Esophagus muscularis mucosa (tissue), 4 donors: ENCODE measurements at regions not wholly inside any gene's neighbourhood (a gene's known extent, or its start where the extent isn't known, plus 50 kb on each side); places are given as distances from the start of the nearest gene placed in this dataset.

Experiments used
- DNase-seq: peaks from one replicate; pipeline ENCODE4 v3.0.0-alpha.2; 2017; ENCODE audit errors: extremely low spot score
- H3K27ac ChIP-seq, 4 donors: fragments of 200-600 bp; sonication (generic); replicated peaks in 1 of 4; 1 replicate in 3 of 4; 2 replicates in 1 of 4; pipeline ENCODE4 v1.5.1; 2016 to 2019; ENCODE audit warnings: mild to moderate bottlenecking in 1 of 4
- H3K27me3 ChIP-seq, 4 donors: fragments of 200-600 bp; sonication (generic); one replicate each; pipeline versions ENCODE4 v1.5.1 to v1.6.0; 2016 to 2019
- H3K36me3 ChIP-seq, 4 donors: fragments of 200-600 bp; sonication (generic); one replicate each; pipeline ENCODE4 v1.5.1; 2016 to 2019
- H3K4me1 ChIP-seq, 4 donors: fragments of 200-600 bp; sonication (generic); one replicate each; pipeline ENCODE4 v1.5.1; 2016 to 2019
- H3K4me3 ChIP-seq, 4 donors: fragments of 200-600 bp; sonication (generic); 1 replicate in 2 of 4; 2 replicates in 2 of 4; pipeline ENCODE4 v1.5.1; 2016 to 2019; ENCODE audit warnings: mild to moderate bottlenecking in 4 of 4, moderate library complexity in 1 of 4
- H3K9me3 ChIP-seq, 4 donors: fragments of 200-600 bp; sonication (generic); 1 replicate in 3 of 4; 2 replicates in 1 of 4; pipeline ENCODE4 v1.5.1; 2016 to 2019
- EP300 ChIP-seq: sonication (generic); formaldehyde crosslinking; IDR thresholded peaks from one replicate; pipeline ENCODE4 v1.6.1; 2017; ENCODE audit warnings: antibody characterized with exemption
- POLR2A ChIP-seq: fragments of 450-650 bp; IDR thresholded peaks from one replicate; pipeline ENCODE4 v1.6.1; 2017; ENCODE audit warnings: antibody characterized with exemption, moderate library complexity, mild to moderate bottlenecking, low read depth
- POLR2AphosphoS5 ChIP-seq, 2 donors: sonication (generic); formaldehyde crosslinking; IDR thresholded peaks; one replicate each; pipeline ENCODE4 v1.6.1; 2017; ENCODE audit warnings: antibody characterized with exemption in 2 of 2
- WGBS: methylation state at CpG from one replicate; pipeline ENCODE4 v1.1.5; 2018; 5-methylcytosine and 5-hydroxymethylcytosine counted together
- intact Hi-C: fragments of 100-400 bp; cut with DNase I; formaldehyde crosslinking; loops from one replicate; pipeline ENCODE4 v1.15.1; 2023
- TF ChIP-seq, protein P1 (sequence below), 3 experiments: fragments of 200-600 bp in 2 of 3; fragments of 450-650 bp in 1 of 3; sonication (generic) in 2 of 3; IDR thresholded peaks; one replicate each; pipeline ENCODE4 v1.5.1; 2017 to 2019; ENCODE audit warnings: antibody characterized with exemption in 3 of 3, mild to moderate bottlenecking in 2 of 3, moderate library complexity in 1 of 3

DNA sequence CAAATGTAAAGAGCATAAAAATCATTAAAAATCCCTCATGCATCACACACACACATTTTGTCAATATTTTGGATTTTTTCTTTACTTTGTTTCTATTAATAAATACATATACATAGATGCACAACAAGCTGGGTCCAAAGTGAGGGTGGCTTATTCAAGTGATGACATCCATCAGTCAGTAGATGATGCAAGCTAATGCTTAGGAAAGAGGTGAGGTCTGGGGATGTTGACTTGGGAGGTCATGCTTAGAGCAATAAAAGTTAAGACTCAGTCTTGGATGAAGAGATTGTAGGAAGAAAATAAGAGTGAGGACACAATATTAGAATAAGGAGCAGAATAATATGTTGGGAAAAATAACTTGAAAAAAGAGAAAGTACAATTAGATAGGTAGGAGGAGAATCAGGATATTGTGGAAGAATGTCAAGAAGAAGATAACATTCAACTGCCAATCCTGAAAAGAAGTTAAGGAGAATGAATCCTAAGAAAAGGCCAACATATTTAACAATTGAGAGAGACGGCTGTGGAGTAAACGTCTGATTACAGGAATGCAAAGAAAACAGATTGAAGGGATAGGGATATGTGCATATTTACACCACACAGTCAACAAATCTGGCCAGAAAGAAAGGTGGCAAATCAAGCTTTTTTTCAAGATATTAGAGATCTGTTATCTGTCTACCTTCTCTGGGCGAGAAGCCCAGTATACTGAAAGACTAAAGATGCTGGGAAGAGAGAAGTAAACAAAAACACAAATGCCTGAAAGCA is 111.0 kb upstream of the TJP1 start:
- 76% methylated on average over 3 of the region's 3 CpGs for WGBS
- Histone ChIP-seq H3K9me3 (no peaks in the 10 kb centered on the region), H3K27ac (no peak overlapping the region), H3K4me1 (no peaks in the 10 kb centered on the region), H3K36me3 (no peaks in the 10 kb centered on the region), H3K4me3 (no peak overlapping the region), H3K27me3 (peaks cover 0 to 8% (median 0%) of the 10 kb centered on the region in 4 donors)
- TF ChIP-seq EP300: no peak
- intact Hi-C loops: no loop called here
- no peak for DNase-seq

DNA sequence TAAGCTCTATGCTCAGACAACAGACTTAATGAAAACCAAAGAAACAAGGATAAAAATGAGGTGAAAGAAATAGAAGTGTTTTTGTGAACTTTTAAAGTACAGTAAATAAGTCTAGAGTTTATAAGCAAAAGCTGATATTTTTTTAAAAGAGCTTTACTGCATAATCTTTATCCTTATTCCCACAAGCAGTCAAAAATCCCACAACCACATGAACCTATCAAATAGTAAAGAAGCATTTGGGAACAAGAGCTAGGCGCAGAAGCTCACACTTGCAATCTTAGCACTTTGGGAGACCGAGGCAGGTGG is 103.8 kb upstream of the TJP1 start:
- Histone ChIP-seq H3K9me3 (no peaks in the 10 kb centered on the region), H3K27me3 (peaks cover 0 to 10% (median 0%) of the 10 kb centered on the region in 4 donors), H3K4me3 (no peak overlapping the region), H3K36me3 (no peaks in the 10 kb centered on the region), H3K4me1 (peaks cover 0 to 14% (median 0%) of the 10 kb centered on the region in 4 donors), H3K27ac (no peak overlapping the region)
- WGBS: 80% methylated on average over 2 of the region's 2 CpGs
- intact Hi-C loops: loop anchor here (5.0 to 10.0 kb wide), 2 partner anchors 111 to 179 kb away; no protein-coding TSS in a partner anchor
- DNase-seq: no peak
- TF ChIP-seq, protein P1, sequence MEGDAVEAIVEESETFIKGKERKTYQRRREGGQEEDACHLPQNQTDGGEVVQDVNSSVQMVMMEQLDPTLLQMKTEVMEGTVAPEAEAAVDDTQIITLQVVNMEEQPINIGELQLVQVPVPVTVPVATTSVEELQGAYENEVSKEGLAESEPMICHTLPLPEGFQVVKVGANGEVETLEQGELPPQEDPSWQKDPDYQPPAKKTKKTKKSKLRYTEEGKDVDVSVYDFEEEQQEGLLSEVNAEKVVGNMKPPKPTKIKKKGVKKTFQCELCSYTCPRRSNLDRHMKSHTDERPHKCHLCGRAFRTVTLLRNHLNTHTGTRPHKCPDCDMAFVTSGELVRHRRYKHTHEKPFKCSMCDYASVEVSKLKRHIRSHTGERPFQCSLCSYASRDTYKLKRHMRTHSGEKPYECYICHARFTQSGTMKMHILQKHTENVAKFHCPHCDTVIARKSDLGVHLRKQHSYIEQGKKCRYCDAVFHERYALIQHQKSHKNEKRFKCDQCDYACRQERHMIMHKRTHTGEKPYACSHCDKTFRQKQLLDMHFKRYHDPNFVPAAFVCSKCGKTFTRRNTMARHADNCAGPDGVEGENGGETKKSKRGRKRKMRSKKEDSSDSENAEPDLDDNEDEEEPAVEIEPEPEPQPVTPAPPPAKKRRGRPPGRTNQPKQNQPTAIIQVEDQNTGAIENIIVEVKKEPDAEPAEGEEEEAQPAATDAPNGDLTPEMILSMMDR (IDR thresholded peaks at IDR 0.05): no peak
- TF ChIP-seq EP300 (no peak), POLR2A (no peak), POLR2AphosphoS5 (IDR thresholded peaks at IDR 0.05) (no peak)

DNA sequence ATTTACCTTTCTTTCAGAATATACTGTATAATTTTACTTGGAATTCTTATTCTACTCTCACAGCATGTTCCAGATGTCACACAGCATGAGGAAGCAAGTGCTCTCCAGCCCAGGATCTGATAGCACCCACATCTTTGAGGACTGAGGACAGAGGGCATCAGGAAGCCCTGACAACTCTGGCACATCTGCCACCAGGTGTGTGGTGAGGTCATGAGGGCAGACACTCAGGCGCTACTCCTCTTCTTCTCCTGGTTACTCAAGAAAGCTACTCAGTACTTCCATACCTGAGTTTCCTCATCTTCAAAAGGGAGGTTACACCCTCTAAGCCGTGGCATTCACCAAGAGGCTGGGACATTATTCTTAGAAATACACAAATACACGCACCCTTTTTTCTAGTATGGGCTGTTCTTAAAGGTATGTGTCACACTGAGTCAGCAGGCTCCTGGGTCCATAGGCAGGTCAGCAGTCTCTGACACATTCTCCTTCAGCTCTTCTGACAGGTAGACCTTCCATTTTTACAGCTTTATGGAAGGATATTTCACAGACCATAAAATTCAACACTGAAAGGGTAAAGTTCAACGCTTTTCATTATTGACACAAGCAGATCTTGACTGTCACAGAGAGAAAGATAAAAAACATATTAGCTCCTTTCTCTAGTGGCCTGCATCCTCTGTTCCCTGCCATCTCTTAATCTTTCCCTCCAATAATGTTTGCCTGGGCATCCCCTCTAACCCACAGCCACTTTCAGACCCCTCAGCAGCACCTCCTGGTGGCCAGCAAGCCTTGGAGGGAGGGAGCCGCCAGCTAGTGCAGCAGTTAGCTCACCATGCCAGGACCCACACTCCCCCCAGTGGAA is 103.2 kb upstream of the TJP1 start:
- Histone ChIP-seq H3K27ac (no peak overlapping the region), H3K9me3 (no peaks in the 10 kb centered on the region), H3K4me3 (no peak overlapping the region), H3K36me3 (no peaks in the 10 kb centered on the region), H3K4me1 (peaks cover 0 to 14% (median 0%) of the 10 kb centered on the region in 4 donors), H3K27me3 (peaks cover 0 to 11% (median 0%) of the 10 kb centered on the region in 4 donors)
- WGBS: 68% methylated on average over 5 of the region's 5 CpGs
- intact Hi-C loops: loop anchor here (5.0 to 10.0 kb wide), 2 partner anchors 111 to 178 kb away; no protein-coding TSS in a partner anchor
- TF ChIP-seq, protein P1 (IDR thresholded peaks at IDR 0.05): peak; percentile 57 to 70 (median 59)
- TF ChIP-seq EP300: no peak
- DNase-seq: no peak

DNA sequence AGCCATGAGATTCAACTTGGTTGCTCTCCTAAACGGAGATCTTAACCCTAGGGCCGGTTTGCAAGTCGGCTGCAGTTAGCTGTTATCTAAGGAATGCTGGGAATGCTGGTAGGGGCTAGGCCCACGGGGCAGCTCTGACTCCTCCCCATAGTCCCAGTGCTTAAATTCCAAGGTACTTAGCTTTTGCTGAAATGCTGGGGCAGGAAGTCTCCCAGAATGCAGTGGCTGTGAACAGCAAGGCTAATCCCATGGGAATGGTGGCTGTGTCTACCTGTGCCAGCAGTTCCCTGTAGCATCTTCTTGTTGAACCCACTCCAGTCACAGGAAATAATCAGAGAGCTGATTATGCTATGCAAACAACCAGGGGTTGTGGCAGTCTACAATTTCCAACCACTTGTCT is 102.5 kb upstream of the TJP1 start:
- intact Hi-C loops: loop anchor here (5.0 to 10.0 kb wide), 2 partner anchors 110 to 177 kb away; no protein-coding TSS in a partner anchor
- Histone ChIP-seq H3K27me3 (peaks cover 0 to 11% (median 0%) of the 10 kb centered on the region in 4 donors), H3K4me1 (peaks cover 0 to 14% (median 0%) of the 10 kb centered on the region in 4 donors), H3K36me3 (no peaks in the 10 kb centered on the region), H3K27ac (no peak overlapping the region), H3K9me3 (no peaks in the 10 kb centered on the region), H3K4me3 (no peak overlapping the region)
- 13% methylated on average over 4 of the region's 4 CpGs for WGBS
- no peak for DNase-seq
- TF ChIP-seq POLR2A (no peak), EP300 (no peak), POLR2AphosphoS5 (IDR thresholded peaks at IDR 0.05) (no peak)
- TF ChIP-seq, protein P1 (IDR thresholded peaks at IDR 0.05): no peak

DNA sequence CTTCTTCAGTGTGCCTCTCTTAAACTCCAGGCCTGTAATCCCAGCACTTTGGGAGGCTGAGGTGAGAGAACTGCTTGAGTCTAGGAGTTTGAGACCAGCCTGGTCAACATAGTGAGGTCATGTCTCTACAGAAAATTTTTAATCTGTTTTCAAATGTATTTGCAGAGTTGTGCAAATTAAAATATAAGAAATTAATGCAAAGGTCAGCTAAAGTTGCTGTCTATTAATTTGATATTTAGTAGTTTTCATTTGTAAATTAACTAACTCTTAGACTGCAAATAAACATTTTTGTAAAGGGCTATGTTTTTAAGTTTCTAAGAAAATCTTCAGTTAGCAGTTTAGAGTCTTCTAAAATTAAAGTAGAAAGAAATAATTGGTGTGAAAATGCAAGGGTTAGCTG is 99.9 kb upstream of the TJP1 start:
- no peak for DNase-seq
- Histone ChIP-seq H3K9me3 (no peaks in the 10 kb centered on the region), H3K36me3 (no peaks in the 10 kb centered on the region), H3K27me3 (peaks cover 0 to 19% (median 0%) of the 10 kb centered on the region in 4 donors), H3K4me1 (peaks cover 0 to 14% (median 0%) of the 10 kb centered on the region in 4 donors), H3K27ac (no peak overlapping the region), H3K4me3 (no peak overlapping the region)
- no peak for TF ChIP-seq POLR2AphosphoS5 (IDR thresholded peaks at IDR 0.05)
- no peak for TF ChIP-seq POLR2A
- no peak for TF ChIP-seq EP300
- TF ChIP-seq, protein P1 (IDR thresholded peaks at IDR 0.05): no peak
- intact Hi-C loops: loop anchor here (10.0 kb wide), 1 partner anchor 107 kb away; no protein-coding TSS in a partner anchor
